ENCODE measurements at regions not wholly inside any gene's neighbourhood (a gene's known extent, or its start where the extent isn't known, plus 50 kb on each side); places are given as distances from the start of the nearest gene placed in this dataset.

DNA sequence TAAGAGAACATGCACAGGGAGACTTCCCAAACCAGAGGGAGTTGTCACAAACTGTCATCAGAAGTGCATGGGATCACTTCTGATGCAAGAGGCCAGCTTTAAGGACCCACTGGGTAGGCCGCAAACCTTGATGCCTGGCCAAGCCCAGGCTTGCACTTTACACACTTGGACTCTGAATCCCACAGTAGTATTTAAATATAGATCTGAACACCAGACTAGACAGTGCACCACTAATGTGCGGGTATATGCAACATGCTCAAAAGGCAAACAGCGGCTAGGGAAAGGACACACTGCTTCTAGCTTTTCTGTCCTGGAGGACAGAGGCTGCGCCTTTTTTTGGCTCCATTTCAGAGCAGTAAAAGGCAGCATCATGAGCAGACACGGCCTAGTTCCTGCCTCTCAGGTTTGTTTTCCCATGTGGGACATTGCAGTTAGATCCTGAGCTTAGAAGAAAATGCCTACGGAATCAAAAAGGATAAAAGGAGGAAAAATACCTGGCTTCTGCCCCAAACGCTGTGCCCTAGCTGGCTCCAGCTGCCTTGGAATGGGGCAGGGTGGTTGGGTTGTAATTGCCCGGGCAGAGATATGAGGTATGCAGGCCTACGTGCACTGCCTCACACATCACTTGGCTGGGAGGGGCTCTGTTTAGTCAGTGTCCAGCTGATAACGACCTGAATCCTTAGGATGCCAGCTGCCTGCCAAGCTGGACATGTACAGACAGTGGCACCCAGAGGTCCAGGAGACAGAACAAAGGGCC lies 84.5 kb upstream of the EGLN3 start:
- DNase-seq: no peak

- DNase-seq: no peak
These were observed 83.7 kb upstream of the EGLN3 start for GRCh38 chr14:34034447-34035176.

- no peak for DNase-seq
These were observed 81.8 kb upstream of the EGLN3 start for GRCh38 chr14:34032720-34033119.

DNA sequence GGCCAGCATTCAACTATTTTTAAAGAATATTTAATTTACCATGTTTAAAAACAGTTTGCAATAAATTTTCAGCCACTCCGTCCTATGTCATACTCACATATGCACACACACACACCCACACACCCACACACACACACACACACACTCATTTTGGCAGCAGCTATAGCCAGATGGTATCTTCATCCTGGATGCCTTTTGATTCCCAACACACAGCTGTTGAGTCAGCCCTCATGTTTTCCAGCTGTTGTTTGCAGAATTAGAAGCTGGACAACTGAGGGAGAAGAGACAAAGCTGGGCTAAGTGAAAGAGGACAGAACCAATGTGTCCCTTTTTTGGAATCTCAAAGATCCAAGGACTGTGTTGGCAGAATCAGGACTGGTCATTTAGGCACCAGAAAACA lies 80.0 kb upstream of the EGLN3 start:
- DNase-seq: no peak

DNA sequence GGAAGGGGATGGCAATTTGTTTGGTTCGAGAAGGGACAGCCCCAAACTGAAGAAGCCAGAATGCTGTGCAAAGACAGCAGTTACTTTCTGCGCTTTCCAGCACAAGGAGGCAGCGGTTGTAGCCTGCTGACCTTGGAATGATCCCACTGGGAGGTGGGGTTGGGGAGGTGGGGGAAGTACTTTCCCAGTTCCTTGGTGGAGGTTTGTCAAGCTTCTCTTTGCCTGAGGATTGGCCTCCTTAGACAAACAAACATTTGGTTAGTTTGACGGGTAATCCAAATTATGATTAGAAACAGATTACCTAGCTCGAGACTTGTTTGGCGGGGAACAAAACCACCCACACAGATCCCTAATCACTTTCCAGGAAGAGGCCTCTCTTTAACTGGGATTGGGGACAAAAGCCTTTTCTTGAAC lies 79.1 kb upstream of the EGLN3 start:
- DNase-seq: no peak

- no peak for DNase-seq
These were observed 77.2 kb upstream of the EGLN3 start for GRCh38 chr14:34027990-34028495.

GRCh38 chr14:34027130-34027989 lies 76.5 kb upstream of the EGLN3 start:
- no peak for DNase-seq

DNA sequence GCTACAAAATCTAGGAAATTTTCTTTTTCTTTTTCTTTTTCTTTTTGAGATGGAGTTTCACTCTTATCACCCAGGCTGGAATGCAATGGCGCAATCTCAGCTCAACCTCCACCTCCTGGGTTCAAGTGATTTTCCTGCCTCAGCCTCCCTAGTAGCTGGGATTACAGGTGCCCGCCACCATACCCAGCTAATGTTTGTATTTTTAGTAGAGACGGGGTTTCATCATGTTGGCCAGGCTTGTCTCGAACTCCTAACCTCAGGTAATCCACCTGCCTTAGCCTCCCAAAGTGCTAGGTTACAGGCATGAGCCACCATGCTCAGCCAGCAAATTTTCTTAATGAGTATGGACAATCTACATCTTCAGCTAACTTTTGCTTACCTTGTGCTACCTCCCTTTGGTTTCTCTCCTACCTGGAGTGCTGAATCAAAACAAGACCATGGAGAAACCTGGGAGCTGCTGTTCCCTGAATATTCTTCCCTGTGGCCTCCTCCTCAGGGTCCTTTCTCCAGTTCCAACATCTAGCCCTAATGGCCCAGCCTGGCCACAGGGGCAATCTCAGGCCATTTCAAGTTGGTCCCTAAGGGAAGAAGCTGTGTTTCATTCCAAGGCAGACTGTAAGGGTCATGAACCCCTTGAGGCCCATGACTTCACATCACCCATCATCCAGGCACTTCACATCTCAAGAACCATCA lies 74.6 kb upstream of the EGLN3 start:
- DNase-seq: no peak

- no peak for DNase-seq
These were observed 73.9 kb upstream of the EGLN3 start for GRCh38 chr14:34024768-34025144.

DNA sequence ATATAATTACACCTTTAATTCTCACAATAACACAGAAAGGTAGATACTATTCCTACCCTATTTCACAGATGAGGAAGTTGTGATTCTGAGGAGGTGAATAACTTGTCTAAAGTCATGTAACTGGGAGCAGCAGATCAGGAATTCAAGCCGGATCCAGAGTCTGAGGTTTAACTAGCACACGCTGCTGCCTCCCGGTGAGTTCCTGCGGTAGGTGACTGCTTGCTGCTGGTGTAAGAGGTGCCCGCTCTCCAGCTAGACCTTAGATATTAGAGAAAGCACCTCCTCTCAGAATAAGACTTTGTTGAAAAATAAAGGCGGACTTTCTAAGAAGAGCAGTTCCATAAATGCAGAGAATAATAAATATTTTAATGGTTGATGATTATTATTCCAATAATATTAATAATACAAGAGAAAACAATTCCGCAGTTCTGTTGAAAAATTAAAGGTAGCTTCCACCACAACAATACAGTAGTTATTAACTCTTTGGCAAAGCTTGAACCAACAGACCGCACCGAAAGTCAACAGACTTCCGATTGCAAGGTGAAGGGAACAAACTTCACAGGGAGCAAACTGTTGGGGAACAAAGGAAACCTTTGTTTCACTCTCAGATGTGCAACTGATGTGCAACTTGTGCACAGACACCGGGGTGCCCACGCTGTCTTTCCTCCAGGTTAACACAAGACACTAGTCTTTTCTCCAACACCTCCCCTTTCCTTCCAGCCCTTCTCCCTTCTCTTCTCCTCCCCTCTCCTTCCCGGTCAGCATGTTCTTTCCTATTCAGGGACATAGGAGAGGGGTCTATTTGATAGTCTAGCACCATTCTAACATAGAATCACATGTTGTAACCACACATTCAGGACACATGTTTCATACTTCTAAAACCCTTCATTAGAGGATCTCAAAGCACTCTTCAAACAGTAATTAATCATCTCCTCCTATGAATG lies 73.2 kb upstream of the EGLN3 start:
- DNase-seq: no peak

DNA sequence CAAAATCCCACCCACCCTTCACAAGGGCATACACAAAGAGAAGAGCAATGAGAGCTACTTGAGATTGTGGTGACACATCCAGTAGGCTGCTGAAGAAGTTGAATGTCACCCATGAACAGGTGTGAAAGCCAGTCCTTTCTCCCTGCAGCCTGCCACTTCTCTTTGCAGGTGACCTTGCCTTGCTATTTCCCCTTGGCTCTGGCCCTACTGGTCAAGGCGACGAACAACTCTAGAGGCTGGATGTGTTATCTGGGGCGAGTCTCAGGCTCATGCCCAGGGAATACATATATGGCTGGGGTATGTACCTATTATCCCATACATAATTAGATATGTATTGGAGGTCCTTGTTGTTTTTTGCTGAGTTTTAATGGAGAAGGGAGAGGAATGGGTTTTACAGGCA lies 70.2 kb upstream of the EGLN3 start:
- no peak for DNase-seq

GRCh38 chr14:34020014-34020413 lies 69.1 kb upstream of the EGLN3 start:
- DNase-seq: no peak

DNA sequence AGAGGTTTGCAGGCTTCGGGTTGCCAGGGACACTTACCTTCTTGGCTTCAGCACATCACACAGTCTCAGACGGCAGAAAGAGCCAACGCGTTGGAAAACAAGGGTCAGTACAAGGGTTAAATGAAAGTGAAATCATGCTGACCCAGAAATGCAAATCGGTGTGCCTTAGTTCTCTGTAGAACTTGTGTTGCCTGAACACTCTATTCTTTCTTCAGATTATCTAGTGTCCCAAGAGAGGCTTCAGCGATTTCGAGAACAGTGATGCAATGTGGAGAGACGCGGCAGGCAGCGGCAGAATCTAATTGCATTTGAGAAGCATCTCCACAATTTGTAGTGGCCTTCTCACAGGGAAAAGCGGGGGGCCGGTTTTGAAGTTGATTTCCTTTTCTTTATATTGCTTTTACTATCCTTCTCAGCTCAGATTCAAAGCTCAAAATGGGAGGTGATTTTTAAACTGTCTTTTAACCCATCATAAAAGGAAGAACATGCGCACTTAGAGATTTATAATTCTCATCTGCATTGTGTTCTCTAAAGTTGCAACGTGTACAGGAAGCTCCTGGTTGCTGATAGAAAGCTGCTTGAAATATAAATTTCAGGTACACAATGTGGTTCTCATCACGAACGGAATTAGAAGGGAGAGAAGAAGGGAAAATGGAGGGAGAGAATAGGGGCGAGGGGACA lies 67.8 kb upstream of the EGLN3 start:
- peak in 2 of 6 experiments; percentile 8 to 25 for DNase-seq

- no peak for DNase-seq
These were observed 67.3 kb upstream of the EGLN3 start for GRCh38 chr14:34018125-34018524.

DNA sequence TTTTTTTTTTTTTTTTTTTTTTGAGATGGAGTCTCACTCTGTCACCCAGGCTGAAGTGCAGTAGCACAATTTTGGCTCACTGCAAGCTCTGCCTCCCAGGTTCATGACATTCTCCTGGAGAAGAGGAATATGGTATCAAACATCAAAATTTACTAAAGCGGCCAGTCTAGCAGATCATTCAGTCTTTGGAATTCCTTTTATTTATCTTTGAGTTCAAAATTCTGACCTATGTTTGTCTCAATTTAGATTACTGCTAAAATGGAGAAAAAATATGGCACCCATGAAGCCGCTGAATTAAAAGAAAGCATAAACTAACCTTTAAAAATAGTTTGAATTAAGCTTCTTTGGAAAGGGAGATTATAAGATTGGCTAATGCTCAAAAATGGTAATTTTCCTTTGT lies 64.5 kb upstream of the EGLN3 start:
- DNase-seq: no peak

DNA sequence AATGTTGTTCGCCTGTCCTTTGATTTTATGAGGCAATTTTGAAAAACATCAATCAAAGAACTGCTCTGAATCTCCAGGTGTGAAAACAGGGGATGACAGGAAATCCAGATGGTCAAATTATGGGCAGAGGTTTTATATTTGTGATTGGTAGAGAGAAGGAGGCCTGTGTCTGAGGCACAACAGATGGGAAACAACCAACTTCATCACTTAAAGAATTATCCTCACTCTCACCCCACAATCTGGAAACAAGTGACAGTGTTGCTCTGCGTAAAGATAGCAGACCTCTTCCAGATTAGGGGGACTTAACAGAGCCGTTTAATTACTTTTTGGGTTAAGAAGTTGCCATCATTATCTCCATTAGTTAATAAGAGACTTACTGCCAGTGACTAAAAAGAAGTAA lies 64.1 kb upstream of the EGLN3 start:
- no peak for DNase-seq

- DNase-seq: no peak
These were observed 62.8 kb upstream of the EGLN3 start for GRCh38 chr14:34013721-34014060.

- DNase-seq: no peak
These were observed 62.3 kb upstream of the EGLN3 start for GRCh38 chr14:34012978-34013720.

DNA sequence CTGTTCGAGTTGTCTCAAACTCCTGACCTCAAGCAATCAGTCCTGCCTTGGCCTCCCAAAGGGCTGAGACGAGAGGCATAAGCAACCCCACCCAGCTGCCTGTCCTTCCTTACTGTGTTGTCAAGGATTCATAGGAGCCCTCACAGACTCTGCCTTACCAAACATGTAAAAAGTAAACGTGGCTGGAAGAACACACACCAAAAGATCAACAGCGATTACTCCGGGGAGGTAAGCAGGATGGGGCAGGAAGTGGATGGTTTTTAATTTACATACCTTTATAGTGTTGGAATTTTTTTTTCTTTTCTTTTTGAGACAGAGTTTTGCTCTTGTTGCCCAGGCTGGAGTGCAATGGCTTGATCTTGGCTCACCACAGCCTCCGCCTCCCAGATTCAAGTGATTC lies 61.5 kb upstream of the EGLN3 start:
- DNase-seq: no peak

DNA sequence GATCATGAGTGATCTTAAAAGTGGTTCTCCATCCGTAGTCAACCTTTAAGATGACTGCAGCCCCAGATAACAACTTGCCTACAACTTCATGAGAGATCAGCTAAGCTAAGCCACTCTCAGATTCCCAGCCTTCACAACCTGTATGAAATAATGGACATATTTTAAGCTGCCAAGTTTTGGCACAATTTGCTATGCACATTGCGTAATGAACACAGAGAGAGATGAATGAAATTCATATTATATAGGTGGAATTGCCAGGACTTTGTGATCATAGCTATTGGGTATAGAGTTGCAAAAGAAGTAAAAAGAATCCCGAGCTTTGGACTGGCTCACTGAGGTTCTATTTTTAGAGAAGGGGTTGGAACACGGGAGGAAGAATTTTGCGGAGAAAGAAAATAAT lies 59.1 kb upstream of the EGLN3 start:
- DNase-seq: no peak

All from stimulated activated naive CD4-positive, alpha-beta T cell (primary cell).